Tibial artery (tissue), 4 donors: ENCODE measurements at regions not wholly inside any gene's neighbourhood (a gene's known extent, or its start where the extent isn't known, plus 50 kb on each side); places are given as distances from the start of the nearest gene placed in this dataset.

Experiments
- DNase-seq, 2 donors: peaks; one replicate each; pipeline ENCODE4 v3.0.0-alpha.2; 2019
- H3K27ac ChIP-seq, 2 donors: fragments of 200-600 bp; sonication (generic) in 1 of 2; 1 replicate in 1 of 2; 2 replicates in 1 of 2; pipeline ENCODE4 v1.5.1; 2018 to 2019; ENCODE audit warnings: mild to moderate bottlenecking in 1 of 2
- H3K27me3 ChIP-seq, 2 donors: fragments of 200-600 bp; sonication (generic) in 1 of 2; one replicate each; pipeline versions ENCODE4 v1.5.1 to v1.6.0; 2016 to 2019
- H3K36me3 ChIP-seq, 3 donors: fragments of 200-600 bp; sonication (generic) in 2 of 3; one replicate each; pipeline ENCODE4 v1.5.1; 2016 to 2019; ENCODE audit warnings: mild to moderate bottlenecking in 2 of 3
- H3K4me1 ChIP-seq, 4 donors: fragments of 200-600 bp; sonication (generic) in 2 of 4; 1 replicate in 3 of 4; 2 replicates in 1 of 4; pipeline ENCODE4 v1.5.1; 2016 to 2019
- H3K4me3 ChIP-seq, 2 donors: fragments of 200-600 bp; sonication (generic) in 1 of 2; 1 replicate in 1 of 2; 2 replicates in 1 of 2; pipeline ENCODE4 v1.5.1; 2018 to 2019; ENCODE audit warnings: mild to moderate bottlenecking in 2 of 2
- H3K9me3 ChIP-seq, 3 donors: fragments of 200-600 bp; sonication (generic) in 1 of 3; one replicate each; pipeline ENCODE4 v1.5.1; 2016 to 2019
- CTCF ChIP-seq, 2 experiments: fragments of 200-600 bp in 1 of 2; fragments of 450-650 bp in 1 of 2; IDR thresholded peaks; one replicate each; pipeline ENCODE4 v1.5.1; 2017 to 2019; ENCODE audit warnings: antibody characterized with exemption in 2 of 2, mild to moderate bottlenecking in 1 of 2, moderate library complexity in 1 of 2
- intact Hi-C: fragments of 100-400 bp; cut with DNase I; formaldehyde crosslinking; loops from one replicate; pipeline ENCODE4 v1.15.0; 2023; ENCODE audit warnings: low total_unique reads

- TF ChIP-seq CTCF (IDR thresholded peaks at IDR 0.05): no peak
- no peak overlapping the region for H3K4me3 ChIP-seq
- H3K27ac ChIP-seq: no peak overlapping the region
- DNase-seq: no peak
- no peaks in the 10 kb centered on the region for H3K4me1 ChIP-seq
- peaks cover 0 to 4% of the 10 kb centered on the region in 2 donors for H3K27me3 ChIP-seq
- H3K36me3 ChIP-seq: no peaks in the 10 kb centered on the region
- H3K9me3 ChIP-seq: no peaks in the 10 kb centered on the region
- intact Hi-C loops: no loop called here
These were observed 275.9 kb downstream of the FAM43A start for GRCh38 chr3:194961571-194961970.

- TF ChIP-seq CTCF (IDR thresholded peaks at IDR 0.05): no peak
- no peak overlapping the region for H3K27ac ChIP-seq
- intact Hi-C loops: no loop called here
- no peak overlapping the region for H3K4me3 ChIP-seq
- H3K36me3 ChIP-seq: no peaks in the 10 kb centered on the region
- H3K4me1 ChIP-seq: no peaks in the 10 kb centered on the region
- peaks cover 0 to 4% of the 10 kb centered on the region in 2 donors for H3K27me3 ChIP-seq
- no peaks in the 10 kb centered on the region for H3K9me3 ChIP-seq
- DNase-seq: no peak
These were observed 276.4 kb downstream of the FAM43A start for GRCh38 chr3:194962056-194962455.

GRCh38 chr3:194964809-194965208 is 279.1 kb downstream of the FAM43A start:
- Histone ChIP-seq H3K27ac (no peak overlapping the region), H3K9me3 (no peaks in the 10 kb centered on the region), H3K27me3 (peaks cover 0 to 4% of the 10 kb centered on the region in 2 donors), H3K4me1 (no peaks in the 10 kb centered on the region), H3K36me3 (no peaks in the 10 kb centered on the region), H3K4me3 (no peak overlapping the region)
- intact Hi-C loops: no loop called here
- DNase-seq: no peak
- TF ChIP-seq CTCF (IDR thresholded peaks at IDR 0.05): no peak

DNA sequence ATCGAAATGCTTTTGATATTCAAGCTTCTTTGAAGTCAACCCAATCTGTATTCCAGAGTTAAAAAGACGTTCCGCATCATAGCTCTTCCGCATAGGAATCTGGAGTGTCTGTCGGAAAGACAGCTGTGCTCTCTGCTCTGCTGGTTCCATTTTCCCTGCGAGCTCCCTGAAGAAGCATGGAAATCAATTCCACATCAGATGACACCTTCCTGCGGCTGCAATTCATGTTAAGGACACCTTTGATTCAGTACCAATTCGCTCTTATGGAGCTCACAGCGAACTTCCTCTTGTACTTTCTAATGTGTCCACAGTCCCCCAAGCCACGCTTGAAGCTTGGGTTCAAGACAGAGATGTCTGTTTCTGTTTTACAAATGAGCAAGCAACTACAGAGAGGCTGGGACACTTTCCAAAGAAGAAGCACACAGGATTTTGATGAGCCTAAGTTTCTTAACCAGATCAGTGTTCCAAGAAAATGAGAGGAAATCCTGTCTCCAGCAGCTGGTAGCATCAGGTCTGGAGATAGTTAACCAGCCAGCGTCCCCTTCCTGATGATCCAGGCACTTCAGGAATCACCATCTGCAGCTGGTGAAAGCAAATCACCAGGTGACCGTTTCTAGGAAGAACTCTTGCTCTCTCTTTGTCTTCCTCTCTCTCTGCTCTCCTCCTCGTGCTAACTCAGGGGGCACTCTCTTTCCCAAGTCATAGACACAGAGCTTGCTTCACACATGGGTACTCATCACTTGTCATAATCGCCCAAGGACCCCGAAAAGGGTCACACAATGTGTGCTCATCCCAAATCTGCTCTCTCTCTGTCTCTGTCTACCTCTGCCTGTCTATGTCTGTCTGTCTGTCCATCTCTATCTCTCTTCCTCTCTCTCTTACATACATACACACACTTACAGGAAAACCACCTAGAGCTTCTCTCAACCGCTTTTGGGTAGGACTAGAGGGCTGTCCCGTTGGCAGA is 281.8 kb downstream of the FAM43A start:
- H3K4me1 ChIP-seq: peaks cover 0 to 7% (median 3%) of the 10 kb centered on the region in 4 donors
- TF ChIP-seq CTCF (IDR thresholded peaks at IDR 0.05): no peak
- intact Hi-C loops: no loop called here
- no peaks in the 10 kb centered on the region for H3K27me3 ChIP-seq
- no peaks in the 10 kb centered on the region for H3K9me3 ChIP-seq
- no peak for DNase-seq
- H3K36me3 ChIP-seq: no peaks in the 10 kb centered on the region
- no peak overlapping the region for H3K27ac ChIP-seq
- no peak overlapping the region for H3K4me3 ChIP-seq

DNA sequence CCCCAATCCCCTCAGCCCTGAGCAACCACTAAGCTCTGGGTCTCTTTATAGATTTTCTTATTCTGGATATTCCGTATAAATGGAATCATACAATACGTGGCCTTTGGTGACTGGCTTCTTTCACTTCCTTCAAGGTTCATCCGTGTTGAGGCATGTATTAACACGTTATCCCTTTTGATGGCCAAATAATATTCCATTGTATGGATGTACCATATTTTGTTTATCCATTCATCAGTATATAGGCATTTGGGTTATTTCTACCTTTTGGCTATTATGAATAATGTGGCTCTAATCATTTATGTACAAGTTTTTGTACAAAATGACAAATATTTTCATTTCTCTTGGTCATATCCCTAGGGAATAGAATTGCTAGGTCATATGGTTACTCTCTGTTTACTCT is 284.4 kb downstream of the FAM43A start:
- H3K36me3 ChIP-seq: no peaks in the 10 kb centered on the region
- no peak for DNase-seq
- H3K9me3 ChIP-seq: no peaks in the 10 kb centered on the region
- intact Hi-C loops: no loop called here
- no peak overlapping the region for H3K4me3 ChIP-seq
- H3K27me3 ChIP-seq: no peaks in the 10 kb centered on the region
- H3K27ac ChIP-seq: no peak overlapping the region
- peaks cover 0 to 19% (median 6%) of the 10 kb centered on the region in 4 donors for H3K4me1 ChIP-seq
- TF ChIP-seq CTCF (IDR thresholded peaks at IDR 0.05): no peak
